NCI-H510A (cell line): ENCODE measurements at regions not wholly inside any gene's neighbourhood (a gene's known extent, or its start where the extent isn't known, plus 50 kb on each side); places are given as distances from the start of the nearest gene placed in this dataset.
A peak's percentile ranks its signal among the peaks of the same experiment; 100 is the strongest.

Experiments used
- DNase-seq: peaks from one replicate; lab custom pipeline; 2025; lab: John Stamatoyannopoulos, UW

- DNase-seq: no peak
Measured at GRCh38 chr10:90462749-90463470, 394.9 kb downstream of the HTR7 start.

GRCh38 chr10:90464329-90464728 lies 393.5 kb downstream of the HTR7 start:
- no peak for DNase-seq

- DNase-seq: no peak
Measured at GRCh38 chr10:90470966-90471365, 386.9 kb downstream of the HTR7 start.

- DNase-seq: no peak
Measured at GRCh38 chr10:90480466-90480865, 377.4 kb downstream of the HTR7 start.

GRCh38 chr10:90481326-90481923 lies 376.4 kb downstream of the HTR7 start:
- DNase-seq: no peak

GRCh38 chr10:90484518-90484917 lies 373.3 kb downstream of the HTR7 start:
- DNase-seq: no peak

- no peak for DNase-seq
Measured at GRCh38 chr10:90494183-90494582, 363.7 kb downstream of the HTR7 start.

GRCh38 chr10:90504172-90504571 lies 353.7 kb downstream of the HTR7 start:
- DNase-seq: no peak

- no peak for DNase-seq
Measured at GRCh38 chr10:90526721-90527120, 331.1 kb downstream of the HTR7 start.

- no peak for DNase-seq
Measured at GRCh38 chr10:90530521-90530920, 327.3 kb downstream of the HTR7 start.

- no peak for DNase-seq
Measured at GRCh38 chr10:90557385-90557784, 300.5 kb downstream of the HTR7 start.

- no peak for DNase-seq
Measured at GRCh38 chr10:90560331-90560730, 297.5 kb downstream of the HTR7 start.

- DNase-seq: no peak
Measured at GRCh38 chr10:90561666-90562065, 296.2 kb downstream of the HTR7 start.

GRCh38 chr10:90571481-90572258 lies 286.2 kb downstream of the HTR7 start:
- DNase-seq: no peak

GRCh38 chr10:90575125-90575524 lies 282.7 kb downstream of the HTR7 start:
- no peak for DNase-seq

- no peak for DNase-seq
Measured at GRCh38 chr10:90577569-90577968, 280.3 kb downstream of the HTR7 start.

GRCh38 chr10:90579602-90580242 lies 278.1 kb downstream of the HTR7 start:
- no peak for DNase-seq

GRCh38 chr10:90583416-90583815 lies 274.4 kb downstream of the HTR7 start:
- DNase-seq: no peak

- no peak for DNase-seq
Measured at GRCh38 chr10:90587081-90587491, 270.8 kb downstream of the HTR7 start.

GRCh38 chr10:90587561-90587960 lies 270.3 kb downstream of the HTR7 start:
- no peak for DNase-seq

- no peak for DNase-seq
Measured at GRCh38 chr10:90588222-90588621, 269.6 kb downstream of the HTR7 start.

GRCh38 chr10:90589825-90590224 lies 268.0 kb downstream of the HTR7 start:
- no peak for DNase-seq

GRCh38 chr10:90591629-90592028 lies 266.2 kb downstream of the HTR7 start:
- peak; percentile 47 for DNase-seq
